ENCODE measurements at regions not wholly inside any gene's neighbourhood (a gene's known extent, or its start where the extent isn't known, plus 50 kb on each side); places are given as distances from the start of the nearest gene placed in this dataset.

- TF ChIP-seq POLR2A (IDR thresholded peaks at IDR 0.05) (no peak), CTCF (IDR thresholded peaks at IDR 0.05) (no peak)
Observed at GRCh38 chr12:11968048-11968383, 102.7 kb upstream of the BCL2L14 start.

All from lower leg skin (tissue), 3 donors.